ENCODE measurements at regions not wholly inside any gene's neighbourhood (a gene's known extent, or its start where the extent isn't known, plus 50 kb on each side); places are given as distances from the start of the nearest gene placed in this dataset.

DNA sequence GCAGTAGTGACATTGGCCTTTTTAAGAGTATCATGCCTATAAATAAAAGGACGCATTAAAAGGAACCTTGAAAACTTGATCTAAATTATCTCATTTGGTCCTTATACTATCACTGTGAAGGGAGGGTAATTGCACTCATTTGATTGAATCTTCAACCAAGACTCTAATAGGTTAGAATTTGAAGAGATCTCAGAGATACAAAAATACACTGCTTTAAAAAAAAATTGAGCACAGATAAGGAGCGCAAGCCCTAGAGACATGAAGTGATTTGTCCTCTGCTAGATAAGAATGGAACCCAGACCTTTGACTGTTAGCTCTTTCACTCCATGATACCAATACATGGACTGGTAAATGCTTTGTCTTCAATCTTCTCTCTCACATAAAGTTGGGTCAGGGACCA is 58.2 kb upstream of the RXFP2 start:
- Histone ChIP-seq H3K4me1 (no peaks in the 10 kb centered on the region), H3K27me3 (no peaks in the 10 kb centered on the region), H3K4me3 (no peak overlapping the region), H3K9me3 (no peaks in the 10 kb centered on the region), H3K36me3 (no peaks in the 10 kb centered on the region), H3K27ac (no peak overlapping the region)
- intact Hi-C loops (cut with DNase I) = no loop called here
- DNase-seq = no peak
- no peak for ATAC-seq
- TF ChIP-seq POLR2A (IDR thresholded peaks at IDR 0.05) = no peak
- TF ChIP-seq, protein P1, sequence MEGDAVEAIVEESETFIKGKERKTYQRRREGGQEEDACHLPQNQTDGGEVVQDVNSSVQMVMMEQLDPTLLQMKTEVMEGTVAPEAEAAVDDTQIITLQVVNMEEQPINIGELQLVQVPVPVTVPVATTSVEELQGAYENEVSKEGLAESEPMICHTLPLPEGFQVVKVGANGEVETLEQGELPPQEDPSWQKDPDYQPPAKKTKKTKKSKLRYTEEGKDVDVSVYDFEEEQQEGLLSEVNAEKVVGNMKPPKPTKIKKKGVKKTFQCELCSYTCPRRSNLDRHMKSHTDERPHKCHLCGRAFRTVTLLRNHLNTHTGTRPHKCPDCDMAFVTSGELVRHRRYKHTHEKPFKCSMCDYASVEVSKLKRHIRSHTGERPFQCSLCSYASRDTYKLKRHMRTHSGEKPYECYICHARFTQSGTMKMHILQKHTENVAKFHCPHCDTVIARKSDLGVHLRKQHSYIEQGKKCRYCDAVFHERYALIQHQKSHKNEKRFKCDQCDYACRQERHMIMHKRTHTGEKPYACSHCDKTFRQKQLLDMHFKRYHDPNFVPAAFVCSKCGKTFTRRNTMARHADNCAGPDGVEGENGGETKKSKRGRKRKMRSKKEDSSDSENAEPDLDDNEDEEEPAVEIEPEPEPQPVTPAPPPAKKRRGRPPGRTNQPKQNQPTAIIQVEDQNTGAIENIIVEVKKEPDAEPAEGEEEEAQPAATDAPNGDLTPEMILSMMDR (IDR thresholded peaks at IDR 0.05) = no peak
- 94% methylated on average over 2 of the region's 2 CpGs for WGBS (ENCODE audit: insufficient coverage, low coverage, low lambda C conversion rate, missing lambda C conversion rate)

DNA sequence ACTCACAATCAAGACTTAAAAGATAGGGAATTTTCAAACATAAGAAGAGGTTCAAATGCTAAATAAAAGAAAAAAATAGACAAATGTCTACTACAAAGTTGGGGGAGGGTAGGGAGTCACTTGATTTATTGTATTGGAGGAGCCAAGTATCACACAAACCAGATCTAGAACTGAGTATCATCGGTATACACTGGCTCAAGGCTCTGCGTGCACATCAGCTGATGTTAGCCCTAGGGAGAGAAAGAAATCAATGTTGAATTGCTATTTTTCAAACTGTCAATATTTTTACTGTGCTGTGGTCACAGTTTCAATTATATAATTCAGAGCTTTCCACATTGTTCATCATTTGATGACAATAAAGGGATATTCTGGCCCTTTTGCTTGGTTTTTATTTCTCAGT is 54.9 kb upstream of the RXFP2 start:
- no peak for TF ChIP-seq POLR2A (IDR thresholded peaks at IDR 0.05)
- TF ChIP-seq, protein P1 (IDR thresholded peaks at IDR 0.05) = no peak
- 54% methylated on average over 2 of the region's 2 CpGs for WGBS (ENCODE audit: insufficient coverage, low coverage, low lambda C conversion rate, missing lambda C conversion rate)
- Histone ChIP-seq H3K4me3 (no peak overlapping the region), H3K36me3 (no peaks in the 10 kb centered on the region), H3K27ac (no peak overlapping the region), H3K27me3 (no peaks in the 10 kb centered on the region), H3K9me3 (no peaks in the 10 kb centered on the region), H3K4me1 (peaks cover 0 to 4% (median 0%) of the 10 kb centered on the region in 4 donors)
- no peak for ATAC-seq
- no peak for DNase-seq
- intact Hi-C loops (cut with DNase I) = no loop called here

DNA sequence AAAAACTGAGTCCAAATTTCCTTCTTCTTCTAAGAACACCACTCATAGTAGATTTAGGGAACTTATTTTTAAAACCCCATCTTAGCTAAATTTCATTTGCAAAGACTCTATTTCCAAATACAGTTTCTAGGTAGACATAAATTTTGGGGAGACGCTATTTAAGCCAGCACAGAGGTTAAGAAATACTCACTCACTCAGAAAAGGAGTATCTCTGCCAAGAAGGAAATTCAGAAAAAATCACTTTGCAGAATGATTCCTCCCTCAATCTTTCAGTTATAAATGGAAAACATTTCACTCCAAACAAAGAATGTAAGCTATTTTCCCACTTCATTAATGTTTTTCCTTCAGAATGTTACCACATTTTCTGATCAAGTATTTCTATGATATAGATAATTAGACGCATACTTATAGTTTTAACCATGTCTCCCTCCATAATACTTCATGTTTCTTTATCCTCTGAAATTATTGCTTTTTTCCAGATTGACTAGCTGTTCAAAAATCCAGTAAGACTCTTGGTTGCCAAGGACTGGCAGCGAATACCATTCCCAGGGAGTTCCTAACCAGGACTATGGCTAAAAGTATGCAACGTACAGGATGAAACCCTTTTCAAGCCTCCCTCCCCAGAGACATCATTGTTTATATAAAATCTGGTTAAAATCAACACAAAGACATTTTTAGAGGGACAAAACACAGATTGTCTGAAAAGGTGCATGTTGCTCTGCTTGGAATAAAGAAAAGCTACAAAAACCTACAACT is 52.5 kb upstream of the RXFP2 start:
- 66% methylated on average over 4 of the region's 4 CpGs for WGBS (ENCODE audit: insufficient coverage, low coverage, low lambda C conversion rate, missing lambda C conversion rate)
- H3K36me3 ChIP-seq = no peaks in the 10 kb centered on the region
- H3K27me3 ChIP-seq = no peaks in the 10 kb centered on the region
- no peak overlapping the region for H3K4me3 ChIP-seq
- intact Hi-C loops (cut with DNase I) = no loop called here
- peaks cover 0 to 4% (median 0%) of the 10 kb centered on the region in 4 donors for H3K4me1 ChIP-seq
- ATAC-seq = no peak
- TF ChIP-seq, protein P1 (IDR thresholded peaks at IDR 0.05) = no peak
- TF ChIP-seq POLR2A (IDR thresholded peaks at IDR 0.05) = no peak
- no peaks in the 10 kb centered on the region for H3K9me3 ChIP-seq
- DNase-seq = no peak
- H3K27ac ChIP-seq = no peak overlapping the region

Small RNA genes in the stretch of these regions (small RNA-seq; reads per million reads assigned to genes)
- gene AL161616.1 = 0 reads per million in 2 experiments
